Endodermal cell (in vitro differentiated cells): ENCODE measurements at regions not wholly inside any gene's neighbourhood (a gene's known extent, or its start where the extent isn't known, plus 50 kb on each side); places are given as distances from the start of the nearest gene placed in this dataset.

Source experiments
- DNase-seq: peaks from one replicate; pipeline ENCODE4 v3.0.0-alpha.2; 2017
- H3K27ac ChIP-seq: 2 replicates; pipeline ENCODE4 v1.5.1; 2013; ENCODE audit warnings: mild to moderate bottlenecking, low read depth, low read length, moderate library complexity
- H3K27me3 ChIP-seq: 2 replicates; pipeline ENCODE4 v1.6.1; 2013; ENCODE audit warnings: mild to moderate bottlenecking, low read length, moderate library complexity; ENCODE audit not compliant: insufficient read depth, control insufficient read depth, poor library complexity, severe bottlenecking
- H3K36me3 ChIP-seq: 2 replicates; pipeline ENCODE4 v1.7.0; 2013; ENCODE audit warnings: mild to moderate bottlenecking, low read length, moderate library complexity; ENCODE audit not compliant: control insufficient read depth, insufficient read depth
- H3K4me1 ChIP-seq: one replicate; pipeline ENCODE4 v1.7.0; 2013; ENCODE audit warnings: low read length; ENCODE audit not compliant: control insufficient read depth, insufficient read depth
- H3K4me3 ChIP-seq: 2 replicates; pipeline ENCODE4 v1.5.1; 2013; ENCODE audit warnings: mild to moderate bottlenecking, low read length, moderate library complexity
- H3K9ac ChIP-seq: 2 replicates; pipeline ENCODE4 v1.6.1; 2013; ENCODE audit warnings: mild to moderate bottlenecking, low read length, moderate library complexity; ENCODE audit not compliant: poor library complexity, severe bottlenecking; ENCODE audit errors: extremely low read depth
- H3K9me3 ChIP-seq: 2 replicates; pipeline ENCODE4 v1.6.1; 2013; ENCODE audit warnings: mild to moderate bottlenecking, low read length, moderate library complexity; ENCODE audit not compliant: control insufficient read depth
- H3K27ac Mint-ChIP-seq: 2 replicates; pipeline ENCODE4 v1.8.0; 2020; ENCODE audit warnings: mixed read lengths
- H3K27me3 Mint-ChIP-seq: 2 replicates; pipeline ENCODE4 v1.8.0; 2021; ENCODE audit warnings: mild to moderate bottlenecking, mixed read lengths; ENCODE audit not compliant: insufficient read depth
- H3K36me3 Mint-ChIP-seq: 2 replicates; pipeline ENCODE4 v1.8.0; 2020; ENCODE audit warnings: low read depth, mixed read lengths
- H3K4me1 Mint-ChIP-seq: 2 replicates; pipeline ENCODE4 v1.8.0; 2020; ENCODE audit warnings: mixed read lengths
- H3K4me3 Mint-ChIP-seq: 2 replicates; pipeline ENCODE4 v1.8.0; 2020; ENCODE audit warnings: mild to moderate bottlenecking, moderate library complexity, mixed read lengths
- H3K9me3 Mint-ChIP-seq: 2 replicates; pipeline ENCODE4 v1.8.0; 2020; ENCODE audit warnings: mild to moderate bottlenecking, mixed read lengths
- CTCF ChIP-seq: fragments of 200-600 bp; sonication (generic); conservative IDR thresholded peaks from 2 replicates; pipeline ENCODE4 v1.5.0; 2021; ENCODE audit warnings: antibody characterized with exemption, mild to moderate bottlenecking
- WGBS, 2 experiments: methylation state at CpG; one replicate each; pipeline versions ENCODE4 v1.1.5 to v1.1.7; 2013; ENCODE audit warnings: missing lambda C conversion rate in 2 of 2, mixed read lengths in 1 of 2; ENCODE audit not compliant: insufficient coverage in 1 of 2, insufficient read length in 1 of 2; 5-methylcytosine and 5-hydroxymethylcytosine counted together

- H3K27ac Mint-ChIP-seq, result no peak overlapping the region
- H3K27me3 ChIP-seq, result no peaks in the 10 kb centered on the region
- H3K27me3 Mint-ChIP-seq, result no peaks in the 10 kb centered on the region
- no peak overlapping the region for H3K27ac ChIP-seq
- no peaks in the 10 kb centered on the region for H3K36me3 ChIP-seq
- no peak overlapping the region for H3K4me3 ChIP-seq
- no peak overlapping the region for H3K9ac ChIP-seq
- H3K4me1 Mint-ChIP-seq, result peaks cover 13% of the 10 kb centered on the region
- no peaks in the 10 kb centered on the region for H3K9me3 Mint-ChIP-seq
- DNase-seq, result peak; percentile 90
- H3K4me1 ChIP-seq, result no peaks in the 10 kb centered on the region
- no peaks in the 10 kb centered on the region for H3K36me3 Mint-ChIP-seq
- 87 to 92% methylated on average over 4 to 6 of the region's 6 CpGs for WGBS, 2 experiments
- TF ChIP-seq CTCF, result no peak
- no peaks in the 10 kb centered on the region for H3K9me3 ChIP-seq
- H3K4me3 Mint-ChIP-seq, result no peak overlapping the region
Observed at GRCh38 chr5:169426784-169427183, 125.8 kb upstream of the SLIT3 start.

- H3K27me3 ChIP-seq, result no peaks in the 10 kb centered on the region
- peaks cover 10% of the 10 kb centered on the region for H3K4me1 Mint-ChIP-seq
- H3K27ac ChIP-seq, result no peak overlapping the region
- no peaks in the 10 kb centered on the region for H3K27me3 Mint-ChIP-seq
- DNase-seq, result no peak
- no peak for TF ChIP-seq CTCF
- H3K4me3 ChIP-seq, result no peak overlapping the region
- H3K36me3 Mint-ChIP-seq, result no peaks in the 10 kb centered on the region
- no peaks in the 10 kb centered on the region for H3K9me3 Mint-ChIP-seq
- H3K9me3 ChIP-seq, result no peaks in the 10 kb centered on the region
- no peaks in the 10 kb centered on the region for H3K4me1 ChIP-seq
- no peak overlapping the region for H3K9ac ChIP-seq
- no peak overlapping the region for H3K27ac Mint-ChIP-seq
- WGBS, 2 experiments, result 70 to 82% methylated on average over 2 to 4 of the region's 4 CpGs
- H3K4me3 Mint-ChIP-seq, result no peak overlapping the region
- H3K36me3 ChIP-seq, result no peaks in the 10 kb centered on the region
Observed at GRCh38 chr5:169424670-169425378, 123.9 kb upstream of the SLIT3 start.

- H3K27ac ChIP-seq, result no peak overlapping the region
- peaks cover 10% of the 10 kb centered on the region for H3K4me1 Mint-ChIP-seq
- H3K9me3 Mint-ChIP-seq, result no peaks in the 10 kb centered on the region
- H3K27me3 ChIP-seq, result no peaks in the 10 kb centered on the region
- H3K27me3 Mint-ChIP-seq, result no peaks in the 10 kb centered on the region
- no peak overlapping the region for H3K9ac ChIP-seq
- 90% methylated on average over 2 of the region's 2 CpGs; no CpG with 5 or more reads in 1 of the 2 experiments for WGBS, 2 experiments
- DNase-seq, result no peak
- TF ChIP-seq CTCF, result no peak
- H3K36me3 ChIP-seq, result no peaks in the 10 kb centered on the region
- no peak overlapping the region for H3K4me3 ChIP-seq
- no peaks in the 10 kb centered on the region for H3K36me3 Mint-ChIP-seq
- H3K27ac Mint-ChIP-seq, result no peak overlapping the region
- no peak overlapping the region for H3K4me3 Mint-ChIP-seq
- H3K9me3 ChIP-seq, result no peaks in the 10 kb centered on the region
- H3K4me1 ChIP-seq, result no peaks in the 10 kb centered on the region
Observed at GRCh38 chr5:169424279-169424655, 123.3 kb upstream of the SLIT3 start.
